GM18951 (cell line): ENCODE measurements at regions not wholly inside any gene's neighbourhood (a gene's known extent, or its start where the extent isn't known, plus 50 kb on each side); places are given as distances from the start of the nearest gene placed in this dataset.

Experiments used
- POLR2A ChIP-seq: IDR thresholded peaks from 4 replicates; pipeline ENCODE4 v1.6.1; 2011; ENCODE audit warnings: mild to moderate bottlenecking; ENCODE audit not compliant: insufficient read length, insufficient read depth; ENCODE audit errors: extremely low read depth
- in situ Hi-C: fragments of 300-500 bp; cut with MboI; formaldehyde crosslinking; loops from one replicate; pipeline ENCODE4 v1.12.0; 2022; ENCODE audit warnings: low sequenced_read_pairs, mixed read lengths, inconsistent platforms; ENCODE audit not compliant: unreplicated experiment

DNA sequence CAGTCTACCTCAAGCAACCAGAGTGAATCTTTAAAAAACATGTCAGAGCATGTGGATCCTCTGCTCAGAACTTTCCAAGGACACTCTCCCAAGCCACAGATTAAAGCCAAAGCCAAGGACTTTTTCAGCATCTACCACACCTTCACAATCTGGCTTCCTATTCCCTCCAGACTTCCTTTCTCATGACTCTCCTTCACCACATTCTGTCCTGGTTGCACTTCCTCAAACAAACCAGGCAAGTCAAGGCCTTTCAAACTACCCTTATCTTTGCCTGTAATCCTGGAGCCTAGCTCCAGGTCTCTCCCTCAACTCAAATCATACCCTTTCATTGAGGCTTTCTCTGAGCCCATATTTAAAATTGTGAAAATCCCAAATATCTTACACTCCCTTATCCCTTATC lies 191.6 kb upstream of the GALNTL6 start:
- no peak for TF ChIP-seq POLR2A
- in situ Hi-C loops: no loop called here

DNA sequence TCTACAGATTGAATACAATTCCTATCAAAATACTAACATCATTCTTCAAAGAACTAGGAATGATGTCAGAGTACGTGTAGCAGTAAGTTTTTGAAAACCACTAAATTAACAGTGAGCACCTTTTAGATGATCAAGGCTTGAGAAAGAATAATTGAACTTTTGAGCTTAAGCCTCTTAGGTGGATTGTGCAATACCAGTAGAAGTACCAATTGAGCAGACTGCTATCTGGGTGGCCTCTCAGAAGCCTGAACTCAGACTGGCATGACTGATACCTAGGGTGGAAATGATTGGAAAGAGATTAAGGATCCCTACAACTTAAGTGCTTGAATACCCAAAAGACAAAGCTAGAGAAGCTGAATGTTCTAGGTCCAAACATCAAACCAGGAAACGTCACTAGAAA lies 200.3 kb upstream of the GALNTL6 start:
- in situ Hi-C loops: no loop called here
- TF ChIP-seq POLR2A: no peak

DNA sequence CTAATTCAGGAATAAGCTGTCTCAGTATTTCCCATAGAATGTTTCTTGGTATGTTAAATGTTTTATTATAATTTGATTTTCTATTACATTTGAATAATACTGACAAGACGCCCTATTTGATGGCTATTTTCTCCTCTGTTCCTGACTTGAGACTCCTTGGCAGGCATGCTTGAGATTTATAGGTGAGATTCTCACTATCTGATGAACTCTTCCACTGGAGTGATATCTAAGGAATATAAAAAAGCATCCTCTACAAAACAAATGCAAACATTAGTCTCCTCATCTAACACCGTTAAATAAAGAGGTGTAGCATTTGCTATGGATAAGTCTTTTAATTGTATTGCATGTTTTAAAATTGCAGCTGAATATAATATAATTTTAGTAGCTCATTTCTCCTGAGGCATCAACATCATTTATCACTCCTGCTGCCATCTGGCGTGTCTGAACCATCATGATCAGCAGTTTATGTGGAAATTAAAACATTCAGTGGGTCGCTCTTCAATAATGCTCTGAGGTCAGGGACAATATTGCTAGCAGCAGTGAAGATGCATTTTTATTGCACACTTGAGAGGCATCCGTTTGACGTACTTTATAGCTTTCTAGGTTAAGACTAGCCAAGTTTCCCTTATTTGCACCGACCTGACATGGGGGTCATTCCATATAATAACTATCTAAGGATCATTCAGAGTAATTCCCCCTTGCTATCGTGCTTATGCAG lies 210.4 kb upstream of the GALNTL6 start:
- TF ChIP-seq POLR2A: no peak
- in situ Hi-C loops: no loop called here

DNA sequence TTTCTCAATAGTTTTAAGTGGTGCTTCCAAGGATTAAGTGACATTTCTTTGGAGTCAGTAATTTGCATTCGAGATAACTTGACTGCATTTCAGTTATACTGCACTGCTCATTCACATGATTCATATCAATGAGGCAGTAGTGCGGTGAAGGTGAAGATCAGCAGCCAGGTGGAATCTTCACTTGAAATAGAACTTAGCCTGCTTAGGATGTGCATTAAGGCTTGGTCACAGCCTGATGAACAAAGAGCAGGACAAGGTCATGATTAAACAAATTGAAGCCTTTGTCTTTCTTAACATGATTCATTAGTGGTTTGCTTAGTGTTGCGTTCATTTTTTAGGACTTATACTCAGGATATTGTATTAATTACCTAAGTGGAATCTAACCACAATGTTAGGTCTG lies 212.1 kb upstream of the GALNTL6 start:
- in situ Hi-C loops: no loop called here

DNA sequence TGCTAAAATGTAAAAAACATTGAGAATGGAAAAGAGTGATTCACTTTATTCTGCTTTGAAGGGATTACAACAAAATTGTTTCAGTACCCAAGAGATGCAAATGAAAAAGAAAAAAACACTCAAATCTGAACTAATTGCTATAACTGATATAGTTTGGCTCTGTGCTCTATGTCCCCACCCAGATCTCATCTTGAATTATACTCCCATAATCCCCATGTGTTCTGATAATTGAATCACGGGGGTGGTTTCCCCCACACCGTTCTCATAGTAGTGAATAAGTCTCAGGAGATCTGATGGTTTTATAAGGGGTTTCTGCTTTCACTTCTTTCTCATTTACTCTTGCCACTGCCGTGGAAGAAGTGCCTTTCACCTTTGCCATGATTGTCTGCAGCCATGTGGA lies 213.6 kb upstream of the GALNTL6 start:
- no peak for TF ChIP-seq POLR2A
- in situ Hi-C loops: no loop called here

More for the DNA sequence above, 212.1 kb upstream of the GALNTL6 start:
- no peak for TF ChIP-seq POLR2A

DNA sequence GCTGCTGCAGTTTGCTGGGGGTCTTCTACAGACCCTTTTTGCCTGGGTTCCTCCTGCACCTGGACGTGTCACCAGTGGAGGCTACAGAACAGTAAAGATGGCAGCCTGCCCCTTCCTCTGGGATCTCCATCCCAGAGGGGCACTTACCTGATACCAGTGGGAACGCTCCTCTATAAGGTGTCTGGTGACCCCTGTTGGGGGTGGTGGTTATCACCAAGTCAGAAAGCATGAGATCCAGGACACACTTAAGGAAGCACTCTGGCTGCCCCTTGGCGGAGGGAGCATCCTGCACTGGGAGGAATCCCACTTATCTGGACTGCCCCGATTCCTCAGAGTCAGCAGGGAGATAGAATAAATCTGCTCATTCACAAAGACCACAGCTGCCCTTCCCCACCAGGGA lies 218.9 kb upstream of the GALNTL6 start:
- TF ChIP-seq POLR2A: no peak
- in situ Hi-C loops: no loop called here

DNA sequence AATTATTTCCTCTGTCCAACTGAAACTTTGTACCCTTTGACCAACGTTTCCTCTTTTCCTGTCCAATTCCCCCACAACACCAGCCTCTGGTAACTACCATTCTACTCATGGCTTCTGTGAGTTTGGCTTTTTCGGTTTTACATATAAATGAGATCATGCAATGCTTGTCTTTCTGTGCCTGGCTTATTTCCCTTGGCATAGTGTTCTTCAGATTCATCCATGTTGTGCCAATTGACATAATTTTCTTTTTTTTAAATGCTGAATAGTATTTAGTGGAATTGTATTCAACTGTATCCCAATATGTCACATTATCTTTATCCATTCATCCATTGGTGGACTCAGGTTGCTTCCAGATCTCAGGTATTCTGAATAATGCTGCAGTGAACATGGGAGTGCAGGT lies 222.5 kb upstream of the GALNTL6 start:
- in situ Hi-C loops: no loop called here
- TF ChIP-seq POLR2A: no peak

DNA sequence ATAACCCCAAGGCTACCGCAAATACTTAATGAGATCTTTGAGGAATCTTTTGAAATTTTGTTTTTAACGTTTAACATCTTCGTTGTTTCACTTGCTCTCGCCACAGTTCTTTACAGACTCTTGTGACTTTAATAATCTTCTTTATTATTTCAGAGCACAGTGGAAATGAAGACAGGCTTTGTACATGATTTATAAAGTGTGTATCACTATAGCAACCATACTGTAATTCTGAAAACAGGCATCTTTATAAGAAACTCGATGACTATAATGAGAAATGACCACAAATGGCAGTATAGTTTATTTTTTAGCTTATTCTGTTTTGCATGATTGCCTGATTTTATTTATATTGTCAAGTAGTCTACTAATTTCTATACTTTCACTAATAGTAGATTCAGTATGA lies 224.4 kb upstream of the GALNTL6 start:
- in situ Hi-C loops: no loop called here
- no peak for TF ChIP-seq POLR2A

DNA sequence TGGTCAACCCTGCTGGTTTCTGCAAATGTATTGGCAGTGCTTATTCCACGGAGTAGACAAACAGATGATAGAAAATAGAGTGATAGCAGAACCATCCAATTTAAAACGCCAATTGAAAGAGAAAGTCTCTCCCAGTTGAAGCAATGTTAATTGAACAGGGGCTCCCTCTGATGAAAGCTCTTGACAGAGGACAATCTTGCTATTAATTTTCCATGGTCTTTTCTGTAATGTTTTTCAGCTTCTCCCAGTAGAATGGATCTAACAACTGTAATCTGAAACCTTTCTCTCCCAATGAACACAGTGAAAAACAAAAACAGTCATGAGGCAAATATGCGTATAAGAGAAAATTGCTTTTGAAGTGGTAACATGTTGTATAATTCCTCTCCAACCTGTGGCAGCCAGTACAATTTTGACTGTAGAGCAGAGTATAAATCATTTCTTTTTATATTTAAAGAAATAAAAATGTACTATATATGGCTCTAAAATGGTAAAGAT lies 225.1 kb upstream of the GALNTL6 start:
- in situ Hi-C loops: no loop called here
- TF ChIP-seq POLR2A: no peak

DNA sequence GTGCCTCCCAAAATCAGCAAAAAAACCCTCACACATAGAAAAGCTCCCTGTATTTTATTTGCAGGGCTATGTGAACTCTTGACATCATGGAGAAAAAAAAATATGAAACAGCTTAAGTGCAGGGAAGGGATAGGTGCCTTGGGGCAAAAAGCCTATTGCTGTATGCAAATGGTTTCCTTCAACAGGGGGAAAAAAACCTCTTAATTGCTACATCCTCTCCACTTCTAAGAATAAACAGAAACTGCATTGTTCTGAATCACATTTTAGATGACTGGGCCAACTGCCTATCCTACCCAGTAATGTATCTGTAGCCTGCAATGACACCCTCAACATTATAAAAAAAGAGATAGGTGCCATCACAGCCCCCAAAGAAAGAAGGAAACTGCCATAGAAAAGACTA lies 229.4 kb upstream of the GALNTL6 start:
- TF ChIP-seq POLR2A: no peak
- in situ Hi-C loops: no loop called here

DNA sequence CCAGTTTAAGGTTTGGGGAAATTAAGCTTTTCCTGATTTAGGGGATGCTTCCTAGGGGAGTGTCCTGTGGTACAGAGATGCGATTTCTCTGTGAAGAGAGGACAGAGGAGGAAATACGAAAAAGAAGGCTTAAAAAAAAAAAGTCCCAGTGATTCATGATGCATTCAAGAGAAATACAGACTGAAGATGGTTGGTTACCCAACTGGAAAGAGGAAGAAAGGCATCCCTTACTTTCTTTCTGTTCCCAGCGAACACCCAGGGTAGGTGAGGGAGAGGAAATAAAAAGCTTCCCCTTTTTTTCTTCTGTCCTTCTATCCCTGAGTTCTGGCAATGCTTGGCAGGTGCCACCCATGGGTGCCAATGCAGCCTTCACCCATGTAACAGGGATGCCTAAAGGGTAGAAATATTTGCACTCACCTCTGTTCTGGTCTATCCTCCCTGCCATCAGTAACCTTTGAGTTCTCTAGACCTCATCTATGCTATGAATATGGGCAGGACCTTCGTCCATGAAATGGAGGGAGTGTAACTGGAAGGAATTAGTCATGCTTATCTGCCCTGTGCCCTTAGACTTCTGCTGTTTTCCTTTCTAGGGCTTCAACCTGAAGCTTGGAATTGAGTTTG lies 230.1 kb upstream of the GALNTL6 start:
- in situ Hi-C loops: no loop called here
- TF ChIP-seq POLR2A: no peak

DNA sequence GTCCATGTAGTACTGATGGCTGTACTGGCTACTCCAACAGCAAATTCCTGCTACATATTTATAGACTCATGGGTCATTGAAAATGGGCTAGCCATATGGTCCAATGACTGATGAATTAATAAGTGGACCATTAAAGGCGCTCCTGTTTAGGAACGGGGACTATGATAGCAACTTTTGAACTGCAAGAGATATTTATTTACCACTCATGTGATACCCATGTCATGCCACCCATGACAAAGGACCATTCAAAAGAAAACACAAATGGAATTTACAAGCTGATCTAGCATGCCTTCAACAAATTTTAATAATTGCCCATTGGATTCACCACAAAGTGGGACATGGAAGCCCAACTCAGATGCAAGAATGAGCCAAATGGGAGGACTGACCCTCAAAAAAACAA lies 240.0 kb upstream of the GALNTL6 start:
- in situ Hi-C loops: no loop called here
- no peak for TF ChIP-seq POLR2A

DNA sequence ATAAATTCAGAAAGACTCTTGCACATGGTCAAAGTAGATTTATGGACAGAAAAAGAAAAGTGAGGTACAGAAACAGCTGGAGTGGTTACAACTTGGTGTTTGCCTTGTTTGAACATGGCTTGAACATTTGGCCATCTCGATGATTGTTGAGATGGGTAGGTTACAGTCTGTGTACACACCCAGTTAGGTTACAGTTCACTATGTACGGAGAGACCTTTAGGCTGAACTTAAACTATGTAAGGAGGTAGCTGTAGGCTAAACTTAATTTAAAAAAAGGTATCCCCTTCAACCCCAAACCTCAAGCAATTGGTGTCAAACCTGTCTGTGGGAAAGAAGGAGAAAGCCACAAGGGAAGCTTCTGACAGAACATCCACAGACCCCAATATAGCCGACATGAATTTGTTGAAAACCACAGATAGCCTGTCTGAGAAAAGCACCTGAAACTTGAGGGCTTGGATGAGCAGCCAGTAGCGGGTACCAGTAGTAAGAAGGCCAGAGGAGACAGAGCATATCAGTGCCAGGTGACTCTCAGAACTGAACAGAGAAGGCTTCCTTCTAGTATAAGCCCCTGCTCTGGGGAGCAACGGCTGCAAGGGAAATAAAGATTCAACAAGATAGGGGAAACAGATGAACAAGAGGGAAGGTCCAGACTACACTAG lies 247.9 kb upstream of the GALNTL6 start:
- in situ Hi-C loops: no loop called here
- TF ChIP-seq POLR2A: no peak

DNA sequence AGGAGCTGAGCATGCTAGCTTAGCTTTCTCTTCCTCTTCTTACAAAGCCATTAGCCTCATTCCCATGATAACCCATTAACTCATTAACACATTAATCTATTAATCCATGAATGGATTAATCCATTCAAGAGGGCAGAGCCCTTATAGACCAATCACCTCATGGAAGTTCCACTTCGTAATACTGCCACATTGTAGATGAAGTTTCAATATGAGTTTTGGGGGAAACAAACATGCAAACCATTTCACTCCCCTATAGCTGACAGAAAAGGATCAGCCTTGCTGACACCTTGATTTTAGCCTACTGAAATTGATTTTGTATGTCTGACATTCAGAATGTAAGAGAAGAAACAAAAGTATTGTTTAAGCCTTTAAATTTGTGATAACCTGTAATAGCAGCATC lies 251.8 kb upstream of the GALNTL6 start:
- in situ Hi-C loops: no loop called here

DNA sequence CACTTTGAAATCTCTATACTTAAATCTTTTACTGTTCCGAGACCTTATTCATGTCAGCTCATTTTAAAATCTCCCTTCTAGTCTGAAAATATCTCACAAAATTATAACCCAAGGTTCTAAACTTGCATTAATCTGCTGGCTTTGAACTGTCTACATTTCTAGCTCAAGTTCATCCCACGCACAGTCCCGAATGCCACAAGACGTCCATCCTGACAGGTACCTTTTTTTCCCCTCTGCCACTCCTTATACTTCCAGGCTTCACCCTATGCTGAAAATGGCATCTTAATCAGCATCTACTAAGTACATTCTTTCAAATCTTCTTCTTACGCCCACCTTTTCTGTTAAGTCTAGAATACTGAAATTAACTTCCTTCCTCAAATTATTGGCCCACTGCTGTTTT lies 259.2 kb upstream of the GALNTL6 start:
- TF ChIP-seq POLR2A: no peak

More for the DNA sequence above, 251.8 kb upstream of the GALNTL6 start:
- TF ChIP-seq POLR2A: no peak

More for the DNA sequence above, 259.2 kb upstream of the GALNTL6 start:
- in situ Hi-C loops: no loop called here
